RWPE2 (cell line): ENCODE measurements at regions not wholly inside any gene's neighbourhood (a gene's known extent, or its start where the extent isn't known, plus 50 kb on each side); places are given as distances from the start of the nearest gene placed in this dataset.
A peak's percentile ranks its signal among the peaks of the same experiment; 100 is the strongest.

Experiments used
- ATAC-seq: fragments of 200-7000 bp; cut with Tn5 transposase; 3 replicates; pipeline ENCODE4 v1.9.1; 2021; ENCODE audit warnings: low read depth
- DNase-seq: peaks from one replicate; pipeline ENCODE4 v3.0.0-alpha.2; 2020; ENCODE audit warnings: low spot score
- H3K27ac ChIP-seq: fragments of 450-650 bp; 2 replicates; pipeline ENCODE4 v1.5.1; 2017; ENCODE audit warnings: mild to moderate bottlenecking; ENCODE audit not compliant: poor library complexity, severe bottlenecking
- H3K27me3 ChIP-seq: fragments of 250-450 bp; sonication (Bioruptor Pico); 2 replicates; pipeline ENCODE4 v1.5.1; 2021; ENCODE audit warnings: mild to moderate bottlenecking, moderate library complexity; ENCODE audit not compliant: insufficient read depth, poor library complexity, severe bottlenecking
- H3K36me3 ChIP-seq: fragments of 250-450 bp; sonication (Bioruptor Pico); 2 replicates; pipeline ENCODE4 v1.5.1; 2020; ENCODE audit warnings: low read depth, mild to moderate bottlenecking, moderate library complexity
- H3K4me1 ChIP-seq: fragments of 250-450 bp; sonication (Bioruptor Pico); 2 replicates; pipeline ENCODE4 v1.5.1; 2021; ENCODE audit warnings: mild to moderate bottlenecking, moderate library complexity; ENCODE audit not compliant: insufficient read depth, poor library complexity, severe bottlenecking
- H3K4me3 ChIP-seq: fragments of 250-450 bp; sonication (Bioruptor Pico); 2 replicates; pipeline ENCODE4 v1.5.1; 2021; ENCODE audit warnings: mild to moderate bottlenecking, moderate library complexity; ENCODE audit not compliant: severe bottlenecking
- H3K9me3 ChIP-seq: fragments of 250-450 bp; sonication (Bioruptor Pico); 2 replicates; pipeline ENCODE4 v1.5.1; 2021; ENCODE audit warnings: mild to moderate bottlenecking, moderate library complexity; ENCODE audit not compliant: severe bottlenecking
- TF ChIP-seq, protein P1 (sequence below): fragments of 450-650 bp; IDR thresholded peaks from one replicate; pipeline ENCODE4 v1.5.1; 2017; ENCODE audit warnings: mild to moderate bottlenecking, moderate library complexity; ENCODE audit not compliant: poor library complexity, severe bottlenecking

DNA sequence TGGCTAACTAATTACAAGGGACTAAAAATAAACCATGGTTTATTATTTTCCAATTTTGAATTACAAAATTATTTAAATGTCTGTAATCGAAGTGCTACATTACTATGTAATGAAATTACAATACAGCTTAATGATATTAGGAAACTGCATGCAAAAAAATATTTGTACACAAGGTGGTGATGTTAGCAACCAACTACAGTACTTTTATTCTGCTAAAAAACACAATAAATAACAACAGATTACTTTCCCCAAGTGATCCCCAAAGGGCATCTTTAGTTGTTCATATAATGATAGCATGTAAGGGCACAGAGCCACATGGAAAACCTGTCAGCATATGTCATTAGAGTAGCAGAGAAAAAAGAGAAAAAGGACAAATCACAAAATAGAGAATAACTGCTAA is 147.5 kb upstream of the SOX2 start:
- DNase-seq = no peak

DNA sequence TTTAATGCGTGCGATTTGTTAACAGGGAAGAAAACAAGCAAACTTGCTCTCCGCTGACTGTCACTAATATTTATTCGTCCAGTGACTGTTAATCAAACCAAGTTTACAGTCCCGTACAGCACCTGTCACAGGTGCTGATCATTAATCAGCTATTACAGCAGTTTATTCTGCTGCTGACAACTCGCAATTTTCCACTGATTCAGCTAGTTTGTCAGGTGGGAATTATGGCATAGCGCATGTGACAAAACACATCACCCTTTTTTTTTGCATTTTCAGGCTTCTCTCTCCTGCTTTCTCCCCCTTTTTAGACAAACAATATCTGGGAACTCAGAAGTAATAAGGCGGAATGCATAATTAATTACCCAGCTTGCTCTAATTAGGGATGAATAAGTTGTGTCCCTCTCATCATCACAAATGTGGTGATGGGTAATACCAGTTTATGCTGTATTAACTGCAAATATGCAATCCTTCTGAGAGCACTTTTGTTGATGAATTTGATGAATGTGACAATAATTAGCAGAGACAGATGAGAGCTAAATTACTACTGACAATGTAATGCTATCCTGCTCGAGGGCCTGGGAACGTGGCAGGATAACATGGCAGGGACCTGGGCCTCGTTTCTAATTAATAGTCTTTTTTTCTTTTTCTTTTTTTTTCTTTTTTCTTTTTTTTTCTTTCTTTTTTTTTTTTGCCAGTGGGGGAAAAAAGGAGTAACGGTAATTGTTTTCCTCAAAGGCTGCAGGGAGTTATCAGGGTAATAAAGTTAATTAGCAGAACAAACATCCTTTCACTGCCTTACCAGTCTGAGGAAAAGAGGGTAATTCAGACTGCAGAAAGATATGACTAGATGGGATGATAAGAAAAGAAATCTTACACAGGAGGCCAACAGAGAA is 150.3 kb upstream of the SOX2 start:
- Histone ChIP-seq H3K36me3 (no peaks in the 10 kb centered on the region), H3K9me3 (no peaks in the 10 kb centered on the region), H3K4me3 (no peak overlapping the region), H3K4me1 (no peaks in the 10 kb centered on the region), H3K27ac (no peak overlapping the region), H3K27me3 (no peaks in the 10 kb centered on the region)
- TF ChIP-seq, protein P1, sequence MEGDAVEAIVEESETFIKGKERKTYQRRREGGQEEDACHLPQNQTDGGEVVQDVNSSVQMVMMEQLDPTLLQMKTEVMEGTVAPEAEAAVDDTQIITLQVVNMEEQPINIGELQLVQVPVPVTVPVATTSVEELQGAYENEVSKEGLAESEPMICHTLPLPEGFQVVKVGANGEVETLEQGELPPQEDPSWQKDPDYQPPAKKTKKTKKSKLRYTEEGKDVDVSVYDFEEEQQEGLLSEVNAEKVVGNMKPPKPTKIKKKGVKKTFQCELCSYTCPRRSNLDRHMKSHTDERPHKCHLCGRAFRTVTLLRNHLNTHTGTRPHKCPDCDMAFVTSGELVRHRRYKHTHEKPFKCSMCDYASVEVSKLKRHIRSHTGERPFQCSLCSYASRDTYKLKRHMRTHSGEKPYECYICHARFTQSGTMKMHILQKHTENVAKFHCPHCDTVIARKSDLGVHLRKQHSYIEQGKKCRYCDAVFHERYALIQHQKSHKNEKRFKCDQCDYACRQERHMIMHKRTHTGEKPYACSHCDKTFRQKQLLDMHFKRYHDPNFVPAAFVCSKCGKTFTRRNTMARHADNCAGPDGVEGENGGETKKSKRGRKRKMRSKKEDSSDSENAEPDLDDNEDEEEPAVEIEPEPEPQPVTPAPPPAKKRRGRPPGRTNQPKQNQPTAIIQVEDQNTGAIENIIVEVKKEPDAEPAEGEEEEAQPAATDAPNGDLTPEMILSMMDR = no peak
- DNase-seq (no peak), ATAC-seq (no peak)

More for the DNA sequence above, 147.5 kb upstream of the SOX2 start:
- TF ChIP-seq, protein P1 = peak; percentile 57
- no peak overlapping the region for H3K27ac ChIP-seq
- H3K4me3 ChIP-seq = no peak overlapping the region
- no peaks in the 10 kb centered on the region for H3K36me3 ChIP-seq
- peaks cover 20% of the 10 kb centered on the region for H3K4me1 ChIP-seq
- H3K9me3 ChIP-seq = no peaks in the 10 kb centered on the region
- no peak for ATAC-seq
- no peaks in the 10 kb centered on the region for H3K27me3 ChIP-seq

DNA sequence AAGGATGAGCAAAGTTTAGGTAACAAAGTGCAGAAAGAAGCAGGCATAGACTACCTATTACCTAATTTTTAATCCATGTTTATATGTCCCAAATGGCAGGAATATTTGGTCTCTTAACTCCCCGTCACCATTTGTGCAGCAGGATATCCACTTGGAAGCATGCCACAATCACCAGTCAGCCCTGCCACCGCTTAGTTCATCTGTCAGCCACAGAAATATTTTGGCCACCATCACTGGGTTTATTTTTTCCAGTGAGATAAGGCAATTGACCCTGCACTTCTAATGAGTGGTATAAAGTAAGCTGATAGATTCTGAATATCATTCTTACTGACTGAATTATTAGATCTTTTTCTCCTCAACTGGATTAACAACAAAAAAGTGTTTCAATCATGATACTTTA is 152.9 kb upstream of the SOX2 start:
- no peak for ATAC-seq
- no peaks in the 10 kb centered on the region for H3K4me1 ChIP-seq
- H3K4me3 ChIP-seq = no peak overlapping the region
- H3K9me3 ChIP-seq = no peaks in the 10 kb centered on the region
- DNase-seq = no peak
- TF ChIP-seq, protein P1 = no peak
- H3K27me3 ChIP-seq = no peaks in the 10 kb centered on the region
- H3K36me3 ChIP-seq = no peaks in the 10 kb centered on the region
- no peak overlapping the region for H3K27ac ChIP-seq

DNA sequence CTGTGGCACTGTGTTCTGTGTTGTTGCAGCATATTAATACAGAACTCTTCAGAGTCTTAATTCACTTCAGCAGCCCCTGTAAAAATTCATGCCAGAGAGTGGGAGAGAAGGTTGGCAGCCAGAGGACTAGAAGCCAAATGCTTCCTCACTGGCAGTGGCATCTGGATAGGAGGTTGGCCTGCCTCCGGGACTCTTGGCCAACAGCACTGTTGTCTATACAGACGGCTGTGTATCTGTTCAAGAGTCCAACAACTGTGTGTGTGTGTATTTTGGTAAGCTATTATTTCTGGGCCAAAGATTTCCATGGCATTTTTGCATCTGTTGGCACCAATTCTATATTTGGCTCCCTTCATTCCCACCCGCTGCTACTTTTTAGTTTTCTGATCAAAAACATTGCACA is 156.0 kb upstream of the SOX2 start:
- TF ChIP-seq, protein P1 = no peak
- H3K27me3 ChIP-seq = no peaks in the 10 kb centered on the region

DNA sequence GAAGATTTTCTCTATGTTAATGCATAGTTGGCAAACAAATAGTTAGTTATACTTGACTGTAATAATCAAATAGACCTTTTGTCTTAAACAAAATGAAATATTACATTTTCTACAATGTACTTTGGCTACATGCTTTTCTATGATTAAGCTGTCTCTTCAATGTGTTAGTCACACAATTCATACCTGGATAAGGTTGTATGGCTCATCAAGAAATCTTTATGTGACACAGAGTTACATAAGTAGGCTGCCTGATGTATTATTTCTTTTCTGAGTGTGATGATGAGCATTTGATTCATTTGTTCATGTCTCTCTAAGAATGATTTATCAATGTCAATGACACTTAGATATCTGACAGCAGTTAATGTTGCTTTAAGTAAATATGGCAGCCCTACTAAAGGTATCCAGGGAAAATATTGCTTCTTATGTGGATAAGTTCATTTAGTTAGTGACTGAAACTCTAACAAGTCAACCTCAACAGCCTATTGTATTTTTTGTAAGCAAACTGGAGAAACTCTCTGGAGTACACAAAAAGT is 157.4 kb upstream of the SOX2 start:
- Histone ChIP-seq H3K4me3 (no peak overlapping the region), H3K36me3 (no peaks in the 10 kb centered on the region), H3K27me3 (no peaks in the 10 kb centered on the region), H3K27ac (no peak overlapping the region), H3K4me1 (no peaks in the 10 kb centered on the region), H3K9me3 (no peaks in the 10 kb centered on the region)
- TF ChIP-seq, protein P1 = no peak
- peak; percentile 64 for ATAC-seq
- no peak for DNase-seq

More for the DNA sequence above, 156.0 kb upstream of the SOX2 start:
- no peaks in the 10 kb centered on the region for H3K36me3 ChIP-seq
- no peaks in the 10 kb centered on the region for H3K4me1 ChIP-seq
- H3K9me3 ChIP-seq = no peaks in the 10 kb centered on the region
- no peak for ATAC-seq
- no peak overlapping the region for H3K27ac ChIP-seq
- no peak overlapping the region for H3K4me3 ChIP-seq
- no peak for DNase-seq
